Endodermal cell (in vitro differentiated cells): ENCODE measurements at regions not wholly inside any gene's neighbourhood (a gene's known extent, or its start where the extent isn't known, plus 50 kb on each side); places are given as distances from the start of the nearest gene placed in this dataset.

Source experiments
- DNase-seq: peaks from one replicate; pipeline ENCODE4 v3.0.0-alpha.2; 2017
- H3K27ac ChIP-seq: 2 replicates; pipeline ENCODE4 v1.5.1; 2013; ENCODE audit warnings: mild to moderate bottlenecking, low read depth, low read length, moderate library complexity
- H3K27me3 ChIP-seq: 2 replicates; pipeline ENCODE4 v1.6.1; 2013; ENCODE audit warnings: mild to moderate bottlenecking, low read length, moderate library complexity; ENCODE audit not compliant: insufficient read depth, control insufficient read depth, poor library complexity, severe bottlenecking
- H3K36me3 ChIP-seq: 2 replicates; pipeline ENCODE4 v1.7.0; 2013; ENCODE audit warnings: mild to moderate bottlenecking, low read length, moderate library complexity; ENCODE audit not compliant: control insufficient read depth, insufficient read depth
- H3K4me1 ChIP-seq: one replicate; pipeline ENCODE4 v1.7.0; 2013; ENCODE audit warnings: low read length; ENCODE audit not compliant: control insufficient read depth, insufficient read depth
- H3K4me3 ChIP-seq: 2 replicates; pipeline ENCODE4 v1.5.1; 2013; ENCODE audit warnings: mild to moderate bottlenecking, low read length, moderate library complexity
- H3K9ac ChIP-seq: 2 replicates; pipeline ENCODE4 v1.6.1; 2013; ENCODE audit warnings: mild to moderate bottlenecking, low read length, moderate library complexity; ENCODE audit not compliant: poor library complexity, severe bottlenecking; ENCODE audit errors: extremely low read depth
- H3K9me3 ChIP-seq: 2 replicates; pipeline ENCODE4 v1.6.1; 2013; ENCODE audit warnings: mild to moderate bottlenecking, low read length, moderate library complexity; ENCODE audit not compliant: control insufficient read depth
- H3K27ac Mint-ChIP-seq: 2 replicates; pipeline ENCODE4 v1.8.0; 2020; ENCODE audit warnings: mixed read lengths
- H3K27me3 Mint-ChIP-seq: 2 replicates; pipeline ENCODE4 v1.8.0; 2021; ENCODE audit warnings: mild to moderate bottlenecking, mixed read lengths; ENCODE audit not compliant: insufficient read depth
- H3K36me3 Mint-ChIP-seq: 2 replicates; pipeline ENCODE4 v1.8.0; 2020; ENCODE audit warnings: low read depth, mixed read lengths
- H3K4me1 Mint-ChIP-seq: 2 replicates; pipeline ENCODE4 v1.8.0; 2020; ENCODE audit warnings: mixed read lengths
- H3K4me3 Mint-ChIP-seq: 2 replicates; pipeline ENCODE4 v1.8.0; 2020; ENCODE audit warnings: mild to moderate bottlenecking, moderate library complexity, mixed read lengths
- H3K9me3 Mint-ChIP-seq: 2 replicates; pipeline ENCODE4 v1.8.0; 2020; ENCODE audit warnings: mild to moderate bottlenecking, mixed read lengths
- CTCF ChIP-seq: fragments of 200-600 bp; sonication (generic); conservative IDR thresholded peaks from 2 replicates; pipeline ENCODE4 v1.5.0; 2021; ENCODE audit warnings: antibody characterized with exemption, mild to moderate bottlenecking
- WGBS, 2 experiments: methylation state at CpG; one replicate each; pipeline versions ENCODE4 v1.1.5 to v1.1.7; 2013; ENCODE audit warnings: missing lambda C conversion rate in 2 of 2, mixed read lengths in 1 of 2; ENCODE audit not compliant: insufficient coverage in 1 of 2, insufficient read length in 1 of 2; 5-methylcytosine and 5-hydroxymethylcytosine counted together

GRCh38 chr6:165110860-165111259 is 198.5 kb downstream of the C6orf118 start:
- Histone ChIP-seq H3K9me3 (peaks cover 19% of the 10 kb centered on the region), H3K4me3 (no peak overlapping the region), H3K4me1 (no peaks in the 10 kb centered on the region), H3K9ac (no peak overlapping the region), H3K36me3 (no peaks in the 10 kb centered on the region), H3K27ac (no peak overlapping the region), H3K27me3 (no peaks in the 10 kb centered on the region)
- Mint-ChIP-seq H3K27ac (no peak overlapping the region), H3K4me1 (no peaks in the 10 kb centered on the region), H3K36me3 (no peaks in the 10 kb centered on the region), H3K4me3 (no peak overlapping the region), H3K9me3 (peaks cover 17% of the 10 kb centered on the region), H3K27me3 (no peaks in the 10 kb centered on the region)
- 100% methylated on average over 1 of the region's 1 CpG; no CpG with 5 or more reads in 1 of the 2 experiments for WGBS, 2 experiments
- TF ChIP-seq CTCF, result no peak
- DNase-seq, result no peak

- H3K36me3 ChIP-seq, result no peaks in the 10 kb centered on the region
- H3K27me3 Mint-ChIP-seq, result no peaks in the 10 kb centered on the region
- no peak overlapping the region for H3K27ac ChIP-seq
- no peaks in the 10 kb centered on the region for H3K4me1 ChIP-seq
- H3K4me3 Mint-ChIP-seq, result no peak overlapping the region
- WGBS, 2 experiments, result 92 to 97% methylated on average over 5 of the region's 5 CpGs
- no peak overlapping the region for H3K27ac Mint-ChIP-seq
- H3K36me3 Mint-ChIP-seq, result no peaks in the 10 kb centered on the region
- H3K27me3 ChIP-seq, result no peaks in the 10 kb centered on the region
- H3K9me3 ChIP-seq, result peaks cover 8% of the 10 kb centered on the region
- no peak for DNase-seq
- H3K4me3 ChIP-seq, result no peak overlapping the region
- H3K9ac ChIP-seq, result no peak overlapping the region
- TF ChIP-seq CTCF, result no peak
- H3K4me1 Mint-ChIP-seq, result no peaks in the 10 kb centered on the region
- H3K9me3 Mint-ChIP-seq, result peaks cover 7% of the 10 kb centered on the region
Measured at GRCh38 chr6:165109011-165109410, 200.4 kb downstream of the C6orf118 start.

- Histone ChIP-seq H3K36me3 (no peaks in the 10 kb centered on the region), H3K27ac (no peak overlapping the region), H3K4me3 (no peak overlapping the region), H3K27me3 (no peaks in the 10 kb centered on the region), H3K4me1 (no peaks in the 10 kb centered on the region), H3K9ac (no peak overlapping the region), H3K9me3 (no peaks in the 10 kb centered on the region)
- no peak for TF ChIP-seq CTCF
- no peak overlapping the region for H3K27ac Mint-ChIP-seq
- no peak overlapping the region for H3K4me3 Mint-ChIP-seq
- no peaks in the 10 kb centered on the region for H3K4me1 Mint-ChIP-seq
- no peaks in the 10 kb centered on the region for H3K27me3 Mint-ChIP-seq
- no peak for DNase-seq
- no peaks in the 10 kb centered on the region for H3K9me3 Mint-ChIP-seq
- no peaks in the 10 kb centered on the region for H3K36me3 Mint-ChIP-seq
- WGBS, 2 experiments, result 89% methylated on average over 2 of the region's 2 CpGs; no CpG with 5 or more reads in 1 of the 2 experiments
Measured at GRCh38 chr6:165106261-165106660, 203.1 kb downstream of the C6orf118 start.
